Ovary (tissue), 7 donors: ENCODE measurements at regions not wholly inside any gene's neighbourhood (a gene's known extent, or its start where the extent isn't known, plus 50 kb on each side); places are given as distances from the start of the nearest gene placed in this dataset.

Experiments used
- DNase-seq, 5 donors: peaks; one replicate each; pipeline ENCODE4 v3.0.0-alpha.2; 2019 to 2020
- H3K27ac ChIP-seq, 2 donors: fragments of 200-600 bp; one replicate each; pipeline versions ENCODE4 v1.5.1 to v1.8.0; 2019 to 2022
- H3K27me3 ChIP-seq: fragments of 200-600 bp; one replicate; pipeline ENCODE4 v1.8.0; 2022
- H3K36me3 ChIP-seq: fragments of 200-600 bp; sonication (generic); one replicate; pipeline ENCODE4 v1.5.1; 2019
- H3K4me1 ChIP-seq: one replicate; pipeline ENCODE4 v1.8.1; 2013; ENCODE audit warnings: mild to moderate bottlenecking, moderate library complexity; ENCODE audit not compliant: insufficient read depth
- H3K4me3 ChIP-seq: fragments of 200-600 bp; sonication (generic); one replicate; pipeline ENCODE4 v1.5.1; 2017
- H3K9me3 ChIP-seq, 2 donors: fragments of 200-600 bp in 1 of 2; sonication (generic) in 1 of 2; one replicate each; pipeline versions ENCODE4 v1.5.1 to v1.8.1; 2013 to 2019; ENCODE audit warnings: mild to moderate bottlenecking in 1 of 2, moderate library complexity in 1 of 2
- CTCF ChIP-seq, 3 donors: fragments of 450-650 bp in 2 of 3; fragments of 200-600 bp in 1 of 3; IDR thresholded peaks; one replicate each; pipeline versions ENCODE4 v1.5.1 to v1.8.0; 2016 to 2022; ENCODE audit warnings: antibody characterized with exemption in 3 of 3, mild to moderate bottlenecking in 1 of 3
- EP300 ChIP-seq: sonication (generic); formaldehyde crosslinking; IDR thresholded peaks from one replicate; pipeline ENCODE4 v1.6.1; 2017; ENCODE audit warnings: antibody characterized with exemption
- POLR2A ChIP-seq: fragments of 450-650 bp; IDR thresholded peaks from one replicate; pipeline ENCODE4 v1.6.1; 2017; ENCODE audit warnings: antibody characterized with exemption, mild to moderate bottlenecking, moderate library complexity
- WGBS, 3 donors: extraction: QIAGEN DNeasy Blood & Tissue Kit in 1 of 3; methylation state at CpG; one replicate each; pipeline versions ENCODE4 v1.1.5 to v1.1.7; 2013 to 2017; 5-methylcytosine and 5-hydroxymethylcytosine counted together
- intact Hi-C, 4 donors: fragments of 100-400 bp; cut with DNase I; formaldehyde crosslinking; loops; one replicate each; pipeline versions ENCODE4 v1.11.0 to v1.15.1; 2022 to 2023
- donor health status: DM: no; HTN: no; CAD: no; lungs with moderate emphysema.
- donor health status: DM: no; HTN: no; CAD: no.
- donor health status: Bipolar disorder and iron deficiency.
- donor health status: DM: no; HTN: no; CAD: no.
- donor health status: DM: yes; HTN: yes; CAD: no.

DNA sequence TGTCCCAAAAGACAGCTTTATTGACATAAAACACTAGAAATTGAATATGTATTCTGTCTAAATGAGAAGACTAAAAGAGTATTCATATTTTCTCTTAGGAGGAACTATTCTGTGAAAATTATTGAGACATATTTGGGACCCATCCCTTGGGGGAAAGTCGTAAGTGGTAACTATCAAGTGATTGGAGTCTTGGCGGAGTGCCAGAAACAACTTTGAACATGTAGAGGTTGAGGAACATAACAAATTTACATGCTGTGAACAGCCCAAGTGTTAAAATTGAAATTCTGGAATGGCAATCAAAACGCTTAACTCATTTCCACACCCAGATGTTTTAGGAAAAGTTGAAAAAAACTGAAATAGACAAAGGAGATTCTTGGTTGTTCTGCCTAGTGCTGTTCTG lies 1034.6 kb downstream of the NSUN3 start:
- no peaks in the 10 kb centered on the region for H3K4me1 ChIP-seq
- intact Hi-C loops: no loop called here
- H3K9me3 ChIP-seq: no peaks in the 10 kb centered on the region
- no peak overlapping the region for H3K27ac ChIP-seq
- TF ChIP-seq CTCF (IDR thresholded peaks at IDR 0.05) (no peak), EP300 (no peak), POLR2A (no peak)
- no peak overlapping the region for H3K4me3 ChIP-seq
- DNase-seq: peak in 1 of 5 donors; percentile 15
- H3K27me3 ChIP-seq: no peaks in the 10 kb centered on the region
- no peaks in the 10 kb centered on the region for H3K36me3 ChIP-seq
- WGBS, 3 donors: 56 to 71% (median 59%) methylated on average over 3 of the region's 3 CpGs

DNA sequence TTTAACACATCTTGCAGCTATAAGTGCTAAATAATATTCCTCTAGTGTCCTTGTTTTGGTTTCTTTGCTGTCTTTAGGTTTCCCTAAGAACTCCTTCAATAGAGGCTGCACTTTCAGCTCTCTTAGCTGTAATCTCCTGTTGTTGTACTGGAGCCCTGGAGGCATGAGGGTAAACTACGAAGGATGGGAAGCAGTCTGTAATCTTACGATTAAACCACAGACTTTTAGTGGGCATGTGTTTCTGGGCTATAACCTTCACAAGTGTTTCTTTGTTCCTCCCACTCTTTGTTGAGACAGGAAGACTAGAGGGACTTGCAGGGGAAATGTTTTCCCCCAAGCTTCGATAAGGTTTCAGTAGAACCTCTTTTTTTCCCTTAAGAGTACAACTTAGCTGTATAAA lies 1058.1 kb downstream of the NSUN3 start:
- DNase-seq: no peak
- Histone ChIP-seq H3K36me3 (no peaks in the 10 kb centered on the region), H3K27me3 (no peaks in the 10 kb centered on the region), H3K27ac (no peak overlapping the region), H3K9me3 (no peaks in the 10 kb centered on the region), H3K4me1 (no peaks in the 10 kb centered on the region), H3K4me3 (no peak overlapping the region)
- no peak for TF ChIP-seq CTCF (IDR thresholded peaks at IDR 0.05)
- 45 to 62% (median 52%) methylated on average over 3 of the region's 3 CpGs for WGBS, 3 donors
- intact Hi-C loops: no loop called here

- H3K36me3 ChIP-seq: no peaks in the 10 kb centered on the region
- intact Hi-C loops: no loop called here
- no peak for DNase-seq
- no peak overlapping the region for H3K27ac ChIP-seq
- no peaks in the 10 kb centered on the region for H3K9me3 ChIP-seq
- WGBS, 3 donors: 84 to 91% (median 85%) methylated on average over 5 of the region's 5 CpGs
- TF ChIP-seq POLR2A (no peak), EP300 (no peak)
- no peaks in the 10 kb centered on the region for H3K4me1 ChIP-seq
- H3K27me3 ChIP-seq: no peaks in the 10 kb centered on the region
- H3K4me3 ChIP-seq: no peak overlapping the region
Observed at GRCh38 chr3:95123104-95123503, 1060.2 kb downstream of the NSUN3 start.

- H3K36me3 ChIP-seq: no peaks in the 10 kb centered on the region
- H3K27me3 ChIP-seq: no peaks in the 10 kb centered on the region
- H3K4me1 ChIP-seq: no peaks in the 10 kb centered on the region
- H3K27ac ChIP-seq: no peak overlapping the region
- intact Hi-C loops: no loop called here
- H3K9me3 ChIP-seq: no peaks in the 10 kb centered on the region
- 83 to 89% (median 87%) methylated on average over 3 of the region's 3 CpGs for WGBS, 3 donors
- H3K4me3 ChIP-seq: no peak overlapping the region
- DNase-seq: no peak
- TF ChIP-seq CTCF (IDR thresholded peaks at IDR 0.05): no peak
- TF ChIP-seq EP300: no peak
- no peak for TF ChIP-seq POLR2A
Observed at GRCh38 chr3:95134693-95135413, 1072.0 kb downstream of the NSUN3 start.

- no peak for TF ChIP-seq EP300
- TF ChIP-seq CTCF (IDR thresholded peaks at IDR 0.05): no peak
- TF ChIP-seq POLR2A: no peak
- 94 to 98% (median 97%) methylated on average over 3 of the region's 3 CpGs for WGBS, 3 donors
- H3K36me3 ChIP-seq: no peaks in the 10 kb centered on the region
- H3K4me3 ChIP-seq: no peak overlapping the region
- H3K27me3 ChIP-seq: no peaks in the 10 kb centered on the region
- no peaks in the 10 kb centered on the region for H3K9me3 ChIP-seq
- DNase-seq: no peak
- intact Hi-C loops: no loop called here
- no peaks in the 10 kb centered on the region for H3K4me1 ChIP-seq
- no peak overlapping the region for H3K27ac ChIP-seq
Observed at GRCh38 chr3:95148107-95148506, 1085.2 kb downstream of the NSUN3 start.
